GM19468 (cell line): ENCODE measurements at regions not wholly inside any gene's neighbourhood (a gene's known extent, or its start where the extent isn't known, plus 50 kb on each side); places are given as distances from the start of the nearest gene placed in this dataset.
"Not testable (repeated sequence)": the region's sequence is repeated elsewhere in the genome, so short reads cannot be mapped to it uniquely, and the experiment has no call there.

Source experiments
- ATAC-seq: cut with Tn5 transposase; IDR thresholded peaks from one replicate; pipeline ENCODE4 v1.9.1; 2021; ENCODE audit warnings: mild to moderate bottlenecking, moderate library complexity, moderate number of reproducible peaks; ENCODE audit not compliant: unreplicated experiment; ENCODE audit errors: extremely low read depth

GRCh38 chr2:6167592-6168138 lies 475.5 kb downstream of the SOX11 start:
- ATAC-seq = no peak

- ATAC-seq = no peak
Measured at GRCh38 chr2:6168485-6168884, 476.3 kb downstream of the SOX11 start.

GRCh38 chr2:6171294-6171693 lies 479.1 kb downstream of the SOX11 start:
- no peak for ATAC-seq

- ATAC-seq = no peak
Measured at GRCh38 chr2:6177811-6178210, 485.6 kb downstream of the SOX11 start.

GRCh38 chr2:6181525-6181924 lies 489.3 kb downstream of the SOX11 start:
- no peak for ATAC-seq

- ATAC-seq = no peak
Measured at GRCh38 chr2:6181926-6182325, 489.7 kb downstream of the SOX11 start.

- no peak for ATAC-seq
Measured at GRCh38 chr2:6183226-6183625, 491.0 kb downstream of the SOX11 start.

GRCh38 chr2:6184532-6185292 lies 492.5 kb downstream of the SOX11 start:
- ATAC-seq = no peak

- ATAC-seq = no peak
Measured at GRCh38 chr2:6186332-6187151, 494.4 kb downstream of the SOX11 start.

GRCh38 chr2:6196449-6196848 lies 504.3 kb downstream of the SOX11 start:
- ATAC-seq = no peak

- ATAC-seq = not testable (repeated sequence)
Measured at GRCh38 chr2:6198370-6198919, 506.3 kb downstream of the SOX11 start.

GRCh38 chr2:6202756-6203155 lies 510.6 kb downstream of the SOX11 start:
- ATAC-seq = no peak

GRCh38 chr2:6203291-6203959 lies 511.2 kb downstream of the SOX11 start:
- ATAC-seq = no peak

- no peak for ATAC-seq
Measured at GRCh38 chr2:6206882-6207281, 514.7 kb downstream of the SOX11 start.

- no peak for ATAC-seq
Measured at GRCh38 chr2:6211236-6211635, 519.1 kb downstream of the SOX11 start.

GRCh38 chr2:6212491-6212890 lies 520.3 kb downstream of the SOX11 start:
- ATAC-seq = no peak

GRCh38 chr2:6213056-6213780 lies 521.0 kb downstream of the SOX11 start:
- ATAC-seq = no peak

- ATAC-seq = no peak
Measured at GRCh38 chr2:6214471-6214870, 522.3 kb downstream of the SOX11 start.

GRCh38 chr2:6215053-6215452 lies 522.9 kb downstream of the SOX11 start:
- no peak for ATAC-seq

- ATAC-seq = no peak
Measured at GRCh38 chr2:6216234-6216633, 524.0 kb downstream of the SOX11 start.
